Putamen (tissue), 1 donor: ENCODE measurements at regions not wholly inside any gene's neighbourhood (a gene's known extent, or its start where the extent isn't known, plus 50 kb on each side); places are given as distances from the start of the nearest gene placed in this dataset.
"Not testable (repeated sequence)": the region's sequence is repeated elsewhere in the genome, so short reads cannot be mapped to it uniquely, and the experiment has no call there.

Source experiments
- DNase-seq: peaks from one replicate; pipeline ENCODE4 v3.0.0-alpha.2; 2016; ENCODE audit warnings: low spot score

DNA sequence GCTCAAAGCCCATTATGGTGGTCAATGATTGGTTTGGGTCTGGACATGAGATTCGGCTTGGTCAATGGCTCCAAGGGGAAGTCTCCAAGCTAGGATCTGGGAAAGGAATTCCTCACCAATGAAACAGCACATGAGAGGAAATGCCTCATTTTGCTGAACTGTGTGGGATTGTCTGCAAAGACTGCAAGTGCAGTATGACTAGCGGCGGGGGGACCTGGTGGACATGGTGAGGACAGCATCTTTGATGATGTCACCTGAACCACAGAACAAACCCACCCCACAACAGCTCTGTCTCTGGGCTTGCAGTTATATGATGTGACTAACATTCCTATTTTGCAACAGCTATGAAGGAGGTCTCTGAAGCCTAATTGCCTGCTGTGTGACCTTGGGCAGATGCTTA, 50.6 kb upstream of the NKD1 start:
- DNase-seq, result no peak

DNA sequence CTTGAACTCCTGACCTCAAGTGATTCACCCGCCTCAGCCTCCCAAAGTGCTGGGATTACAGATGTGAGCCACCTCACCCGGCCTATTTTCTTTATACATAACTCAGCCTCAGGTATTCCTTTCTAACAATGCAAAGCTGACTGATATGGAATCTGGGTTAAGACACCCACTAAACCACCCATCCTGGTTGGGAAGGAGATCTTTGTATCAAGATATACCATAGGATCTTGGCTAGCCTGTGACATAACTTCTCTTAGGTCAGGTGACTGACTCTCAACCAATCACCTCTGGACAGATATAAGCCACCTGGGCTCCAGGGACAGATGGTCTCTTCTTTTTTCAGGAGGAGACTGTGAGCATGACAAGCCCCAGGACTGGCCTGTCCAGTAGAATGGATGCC, 51.2 kb upstream of the NKD1 start:
- DNase-seq, result no peak

DNA sequence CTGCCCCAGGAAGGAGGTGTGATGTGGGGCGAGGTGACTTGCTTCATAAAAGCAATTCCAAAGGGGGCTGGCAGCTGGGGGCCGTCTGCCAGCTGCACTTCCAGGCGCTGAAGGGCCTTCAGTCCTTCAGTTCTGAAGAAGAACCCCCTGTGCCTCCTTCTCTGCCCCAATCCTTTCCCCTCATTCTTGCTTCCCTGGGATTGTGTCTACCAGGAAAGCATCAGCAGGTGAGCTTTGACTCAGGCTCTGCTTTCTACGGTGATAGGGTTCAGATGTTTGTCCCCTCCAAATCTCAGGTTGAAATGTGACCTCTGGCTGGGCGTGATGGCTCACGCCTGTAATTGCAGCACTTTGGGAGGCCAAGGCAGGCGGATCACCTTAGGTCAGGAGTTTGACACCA, 52.5 kb upstream of the NKD1 start:
- no peak for DNase-seq

DNA sequence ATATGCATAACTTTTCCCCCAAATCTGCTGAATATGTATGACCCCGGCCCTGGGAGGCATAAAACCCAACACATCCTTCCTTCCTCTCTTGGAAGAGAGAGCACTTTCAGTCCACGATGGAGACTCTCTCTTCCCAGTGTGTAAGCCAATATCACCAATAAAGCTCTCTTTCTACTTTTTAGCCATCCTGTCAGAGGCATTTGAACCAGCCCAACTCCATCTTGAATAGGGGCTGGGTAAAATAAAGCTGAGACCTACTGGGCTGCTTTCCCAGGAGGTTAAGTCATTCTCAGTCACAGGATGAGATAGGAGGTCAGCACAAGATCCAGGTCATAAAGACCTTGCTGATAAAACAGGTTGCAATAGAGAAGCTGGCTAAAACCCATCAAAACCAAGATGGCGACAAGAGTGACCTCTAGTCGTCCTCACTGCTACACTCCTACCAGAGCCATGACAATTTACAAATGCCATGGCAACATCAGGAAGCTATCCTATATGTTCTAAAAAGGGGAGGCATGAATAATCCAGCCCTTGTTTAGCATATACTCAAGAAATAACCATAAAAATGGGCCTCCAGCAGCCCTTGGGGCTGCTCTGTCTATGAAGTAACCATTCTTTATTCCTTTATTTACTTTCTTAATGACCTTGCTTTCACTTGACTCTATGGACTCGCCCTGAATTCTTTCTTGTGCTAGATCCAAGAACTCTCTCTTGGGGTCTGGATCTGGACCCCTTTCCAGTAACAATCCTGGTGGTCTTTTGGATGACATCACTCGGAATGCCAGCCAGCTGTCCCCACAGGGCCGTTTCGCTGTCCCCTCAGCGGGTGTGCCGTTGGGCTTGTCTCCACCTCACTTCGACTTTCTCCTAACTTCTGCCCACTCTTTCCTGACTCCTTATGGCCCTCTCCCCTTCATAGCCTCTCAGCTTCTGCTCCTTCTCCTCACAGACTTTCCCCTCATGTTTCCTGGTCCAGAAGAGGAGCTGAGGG, 53.4 kb upstream of the NKD1 start:
- DNase-seq, result no peak

DNA sequence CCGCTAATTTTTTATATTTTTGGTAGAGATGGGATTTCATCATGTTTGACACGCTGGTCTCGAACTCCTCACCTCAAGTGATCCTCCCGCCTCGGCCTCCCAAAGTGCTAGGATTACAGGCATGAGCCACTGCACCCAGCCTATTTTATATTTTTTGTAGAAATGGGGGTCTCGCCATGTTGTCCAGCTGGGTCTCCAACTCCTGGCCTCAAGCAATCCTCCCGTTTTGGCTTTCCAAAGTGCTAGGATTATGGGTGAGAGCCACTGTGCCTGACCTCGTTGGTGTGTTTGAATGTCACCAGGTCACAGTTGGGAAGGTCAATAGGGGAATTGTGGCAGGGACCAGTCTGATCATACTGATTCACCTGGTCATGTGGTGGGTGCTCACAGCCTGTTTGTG, 56.7 kb upstream of the NKD1 start:
- no peak for DNase-seq

DNA sequence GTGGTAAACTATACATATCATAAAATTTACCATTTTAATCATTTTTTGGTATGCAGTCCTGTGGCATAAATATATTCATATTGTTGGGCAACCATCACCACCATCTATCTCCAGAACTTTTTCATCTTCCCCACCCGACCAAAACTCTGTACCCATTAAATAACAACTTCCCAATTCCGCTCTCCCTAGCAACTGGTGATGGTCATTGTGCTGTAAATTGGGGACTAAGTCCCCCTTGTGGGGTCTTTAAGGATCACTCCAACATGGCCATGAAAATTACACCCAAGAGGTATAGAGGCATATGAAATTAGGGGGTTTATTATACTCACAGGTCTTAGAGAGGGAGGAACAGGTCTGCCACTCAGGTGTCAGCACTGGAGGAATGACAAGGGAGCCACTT, 57.4 kb upstream of the NKD1 start:
- no peak for DNase-seq

DNA sequence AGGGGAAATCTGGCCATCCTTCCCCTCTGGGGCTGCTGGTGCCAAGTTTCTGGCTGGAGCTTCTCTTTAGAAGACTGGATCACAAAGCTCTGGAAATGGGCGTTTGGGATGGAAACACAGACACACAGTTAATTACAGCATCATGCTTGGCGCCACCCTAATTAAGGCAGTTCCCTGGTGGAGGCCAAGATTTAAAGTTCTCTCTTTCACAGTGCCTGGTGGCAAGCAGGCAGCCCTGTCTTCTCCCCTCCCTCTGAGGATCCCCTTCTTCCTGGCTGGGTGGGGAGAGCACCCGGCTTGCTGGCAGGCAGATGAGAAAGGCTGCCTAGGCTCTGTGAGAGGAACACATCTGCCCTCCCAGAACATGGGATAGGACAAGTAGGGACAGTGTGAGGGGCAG, 59.0 kb upstream of the NKD1 start:
- DNase-seq, result no peak

DNA sequence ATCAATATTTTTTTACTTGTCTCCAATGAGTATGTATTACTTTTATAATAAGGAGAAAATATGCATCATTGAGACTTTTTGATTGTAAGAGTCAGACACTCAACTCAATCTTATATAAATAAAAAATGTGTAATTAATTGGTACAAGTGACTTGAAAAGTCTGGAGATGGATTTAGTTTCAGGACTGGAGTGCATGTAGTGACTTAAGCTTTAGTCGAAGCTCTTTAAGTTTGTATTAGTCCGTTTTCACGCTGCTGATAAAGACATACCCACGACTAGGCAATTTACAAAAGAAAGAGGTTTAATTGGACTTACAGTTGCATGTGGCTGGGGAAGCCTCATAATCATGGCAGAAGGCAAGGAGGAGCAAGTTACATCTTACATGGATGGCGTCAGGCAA, 60.7 kb upstream of the NKD1 start:
- DNase-seq, result no peak

DNA sequence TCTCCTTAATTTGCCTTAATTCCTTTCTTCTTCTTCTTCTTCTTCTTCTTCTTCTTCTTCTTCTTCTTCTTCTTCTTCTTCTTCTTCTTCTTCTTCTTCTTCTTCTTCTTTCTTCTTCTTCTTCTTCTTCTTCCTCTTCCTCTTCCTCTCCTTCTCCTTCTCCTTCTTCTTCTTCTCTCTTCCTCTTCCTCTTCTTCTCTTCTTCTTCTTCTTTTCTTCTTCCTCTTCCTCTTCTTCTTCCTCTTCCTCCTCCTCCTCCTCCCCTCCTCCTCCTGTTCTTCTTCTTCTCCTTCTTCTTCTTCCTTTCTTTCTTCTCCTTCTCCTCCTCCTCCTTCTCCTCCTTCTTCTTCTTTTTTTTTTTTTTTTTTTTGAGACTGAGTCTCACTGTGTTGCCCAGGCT, 62.0 kb upstream of the NKD1 start:
- not testable (repeated sequence) for DNase-seq

DNA sequence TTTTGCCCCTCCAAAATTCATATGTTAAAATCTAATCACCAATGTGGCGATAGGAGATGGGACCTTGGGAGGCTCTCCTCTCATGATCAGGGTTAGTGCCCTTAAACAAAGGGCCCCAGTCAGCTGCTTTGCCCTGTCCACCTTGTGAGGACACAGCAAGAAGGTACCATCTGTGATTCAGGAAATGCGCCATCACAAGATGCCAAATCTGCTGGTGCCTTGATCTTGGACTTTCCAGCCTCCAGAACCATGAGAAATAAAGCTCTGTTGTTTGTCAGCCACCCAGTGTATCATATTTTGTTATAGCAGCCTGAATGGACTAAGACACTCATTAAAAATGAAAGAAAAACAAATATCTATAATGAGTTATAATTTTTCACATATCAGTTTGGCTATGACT, 63.0 kb upstream of the NKD1 start:
- DNase-seq, result no peak

DNA sequence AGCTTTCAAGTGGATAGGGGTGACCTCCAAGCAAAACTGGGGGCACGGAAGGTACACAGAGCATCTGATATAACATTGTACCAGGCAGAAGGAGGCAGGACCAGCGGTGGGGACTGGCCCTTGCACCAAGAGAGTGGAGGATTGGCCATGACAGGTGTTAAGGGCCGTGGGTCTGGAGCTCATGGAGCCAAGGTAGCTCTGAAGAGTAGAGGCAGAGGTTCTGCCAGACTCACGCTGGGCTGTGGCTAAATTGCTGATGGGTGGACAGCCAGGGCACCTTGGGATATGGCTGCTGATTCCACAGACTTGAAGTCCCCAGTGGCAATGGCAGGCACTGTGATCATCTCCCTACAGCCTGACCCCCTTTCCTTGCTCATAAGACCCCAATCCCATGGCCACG, 65.9 kb upstream of the NKD1 start:
- no peak for DNase-seq

DNA sequence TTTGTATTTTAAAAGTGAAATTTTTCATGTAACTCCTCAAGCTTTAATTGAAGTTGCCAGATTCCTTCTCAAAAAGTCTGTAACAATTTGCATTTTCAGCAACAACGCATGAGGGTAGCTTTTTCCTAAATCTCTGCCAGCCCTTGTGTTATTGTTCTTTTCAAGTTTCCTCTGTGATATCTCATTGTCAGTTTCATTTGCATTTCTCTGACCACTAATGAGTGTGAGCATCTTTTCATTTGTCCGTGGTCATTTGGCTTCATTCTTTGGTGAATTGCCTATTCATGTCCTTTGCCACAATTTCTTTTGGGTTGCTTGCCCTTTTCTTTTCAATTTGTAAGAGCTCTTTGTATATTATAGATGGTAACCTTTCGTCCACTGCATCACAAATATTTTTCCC, 68.0 kb upstream of the NKD1 start:
- DNase-seq, result peak; percentile 85

DNA sequence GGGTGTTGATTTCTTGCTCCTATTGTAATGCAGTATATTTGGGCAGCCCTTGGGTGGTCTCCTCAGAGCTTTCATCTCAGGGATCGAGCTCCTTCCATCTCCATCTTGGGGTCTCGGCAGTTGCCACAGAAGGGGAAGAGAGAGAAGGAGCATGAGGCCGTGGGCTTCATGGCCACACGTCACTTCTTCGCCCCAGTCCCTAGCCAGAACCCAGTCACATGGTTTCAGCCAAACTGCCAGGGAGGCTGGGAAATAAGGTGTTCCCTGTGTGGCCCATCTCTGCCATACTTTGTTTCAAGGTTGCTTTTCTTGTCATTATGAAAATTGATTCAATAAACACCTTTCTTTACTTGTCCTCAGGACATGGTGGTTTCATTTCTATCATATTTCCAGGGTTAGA, 68.4 kb upstream of the NKD1 start:
- no peak for DNase-seq

DNA sequence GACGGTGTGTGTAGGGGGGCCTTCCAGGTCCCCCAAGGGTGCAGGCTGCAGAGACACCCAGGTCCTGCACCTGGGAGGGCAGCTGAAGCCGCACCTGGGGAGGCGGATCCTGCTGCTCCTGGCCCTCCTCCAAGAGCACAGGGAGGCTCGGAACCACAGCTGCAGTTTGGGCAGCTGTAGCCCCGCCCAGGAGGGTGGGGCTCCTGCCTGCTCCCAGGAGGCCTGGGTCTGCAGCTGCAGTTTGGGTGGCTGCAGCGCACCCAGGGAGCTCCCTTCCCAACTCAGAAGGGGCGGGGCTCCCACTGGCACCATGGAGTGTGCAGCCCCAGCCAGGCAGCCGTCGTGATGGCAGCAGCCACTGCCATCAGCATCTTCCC, 69.4 kb upstream of the NKD1 start:
- no peak for DNase-seq

DNA sequence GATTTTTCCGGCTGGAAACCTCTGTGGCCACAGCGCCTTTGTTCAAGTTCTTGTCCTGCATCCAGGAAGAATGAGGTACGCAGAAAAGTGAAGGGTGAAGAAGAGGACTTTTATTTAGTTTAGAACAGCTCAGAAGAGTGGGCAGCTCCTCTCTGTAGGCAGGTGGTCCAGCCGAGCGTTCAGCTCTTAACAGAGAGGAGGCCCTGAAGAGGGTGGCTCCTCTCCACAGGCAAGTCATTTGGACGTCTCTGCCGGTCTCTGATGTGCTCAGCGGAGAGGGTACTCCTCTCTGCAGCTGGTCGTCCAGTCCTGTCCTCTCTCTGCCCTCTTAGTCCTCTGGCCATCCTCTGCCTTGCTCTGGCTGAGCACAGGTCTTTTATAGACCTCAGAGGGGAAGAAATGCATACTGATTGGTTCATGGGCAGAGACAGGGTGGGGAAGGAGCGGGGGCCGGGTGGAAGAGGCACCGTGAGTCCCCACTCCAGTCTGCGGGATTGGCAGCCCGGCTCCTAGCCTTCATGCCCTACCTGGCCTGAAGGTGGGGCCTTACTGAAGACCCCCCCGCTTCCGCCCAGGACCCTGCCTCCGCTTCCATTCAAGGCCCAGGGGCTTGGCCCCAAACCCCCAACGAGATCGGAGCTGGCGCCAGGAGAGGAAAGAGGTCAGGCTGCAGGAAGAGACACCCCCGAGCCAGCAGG, 70.0 kb upstream of the NKD1 start:
- no peak for DNase-seq

DNA sequence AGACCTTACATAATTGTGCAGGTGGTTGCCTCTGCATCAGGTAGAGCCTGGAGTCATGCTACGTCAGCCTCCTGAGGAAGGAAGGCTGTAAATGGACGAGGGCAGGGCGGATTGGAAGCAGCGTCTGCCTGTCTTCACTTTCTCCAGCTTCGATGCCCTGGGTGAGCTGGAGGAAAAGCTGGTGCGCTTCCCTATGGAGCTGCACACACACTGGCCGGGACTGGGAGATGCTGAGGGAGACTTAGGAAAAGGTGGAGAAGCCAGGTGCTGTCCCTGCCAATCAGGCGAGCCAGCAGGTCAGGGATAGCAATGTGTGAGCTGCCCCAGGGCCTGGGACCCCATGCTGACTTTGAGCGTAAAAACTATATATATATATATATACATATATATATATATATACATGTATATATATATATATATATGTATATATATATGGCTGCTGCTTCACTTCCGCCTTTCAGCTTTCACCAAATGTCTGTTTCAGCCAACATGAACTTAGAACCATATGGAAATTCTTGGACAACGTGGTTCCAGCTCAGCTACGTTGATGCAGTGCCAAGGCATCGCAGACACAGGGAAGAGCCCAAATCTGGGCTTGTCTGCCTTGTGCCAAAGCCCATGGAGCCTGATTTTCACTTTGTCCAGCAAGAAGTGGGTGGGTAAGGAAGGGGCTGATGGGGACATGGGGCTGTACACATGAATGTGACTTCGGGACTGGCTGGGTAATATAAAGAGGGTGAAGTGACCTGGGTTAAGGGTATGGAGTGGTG, 71.5 kb upstream of the NKD1 start:
- no peak for DNase-seq

DNA sequence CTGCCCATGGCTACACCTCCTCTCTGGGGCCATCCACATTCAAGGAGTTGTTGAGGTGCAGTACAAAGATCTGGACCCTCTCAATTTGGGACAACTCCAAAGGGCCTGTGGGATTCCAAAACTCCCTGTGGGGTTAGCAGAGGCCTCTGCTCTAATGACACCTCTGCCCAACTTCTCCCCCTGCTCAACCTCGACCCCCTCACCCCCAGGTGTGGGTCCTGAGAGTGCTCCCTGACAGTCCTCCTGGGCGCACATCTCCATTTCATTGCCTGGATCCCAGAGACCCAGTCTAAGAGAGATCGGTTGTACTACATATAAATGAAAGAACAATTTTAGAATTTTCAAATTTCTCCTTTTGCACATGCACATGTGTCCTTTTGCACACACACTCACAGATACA, 73.0 kb upstream of the NKD1 start:
- no peak for DNase-seq

DNA sequence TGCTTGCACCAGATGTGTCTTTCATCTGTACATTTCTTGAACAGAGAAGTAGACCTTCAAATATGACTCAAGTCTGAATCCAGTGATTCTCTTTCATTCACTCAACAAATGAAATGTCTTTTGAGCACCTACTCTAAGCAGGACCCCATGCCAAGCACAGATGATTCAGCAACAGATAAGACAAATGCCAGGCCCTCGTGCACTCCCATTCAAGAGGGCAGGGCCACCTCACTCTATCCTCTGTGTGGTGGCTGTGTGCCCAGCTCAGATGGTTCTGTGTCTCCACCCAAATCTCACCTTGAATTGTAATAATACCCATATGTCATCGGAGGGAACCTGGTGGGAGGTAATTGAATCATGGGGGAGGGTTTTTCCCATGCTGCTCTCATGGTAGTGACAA, 74.1 kb upstream of the NKD1 start:
- DNase-seq, result no peak

DNA sequence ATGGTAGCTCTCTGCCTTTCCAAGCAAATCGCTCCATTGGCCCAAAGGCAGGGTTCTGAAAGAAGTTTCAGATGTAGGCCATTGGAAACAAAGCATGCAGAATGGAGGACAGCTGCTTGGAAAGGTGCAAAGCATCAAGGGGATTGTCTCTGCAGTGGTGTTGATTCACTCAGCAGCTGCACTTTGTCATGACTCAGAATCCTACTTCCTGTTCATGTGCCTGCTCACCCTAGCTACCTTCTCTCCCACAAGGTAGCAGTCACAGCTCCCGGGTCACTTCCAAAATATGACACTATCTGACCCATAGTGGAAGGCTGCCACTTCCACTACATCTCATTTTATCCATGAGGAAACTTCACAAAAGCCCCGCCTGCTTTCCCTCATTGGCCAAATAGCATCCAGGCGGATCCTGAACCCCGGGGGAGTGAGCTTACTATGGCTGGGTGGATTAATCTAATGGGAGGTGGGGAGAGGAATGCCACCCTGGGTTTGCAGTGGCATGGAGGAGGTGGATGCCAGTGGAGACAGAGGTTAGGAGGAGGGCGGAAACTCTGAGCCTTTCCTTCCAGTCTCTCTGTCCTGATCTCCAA, 74.7 kb upstream of the NKD1 start:
- DNase-seq, result no peak

DNA sequence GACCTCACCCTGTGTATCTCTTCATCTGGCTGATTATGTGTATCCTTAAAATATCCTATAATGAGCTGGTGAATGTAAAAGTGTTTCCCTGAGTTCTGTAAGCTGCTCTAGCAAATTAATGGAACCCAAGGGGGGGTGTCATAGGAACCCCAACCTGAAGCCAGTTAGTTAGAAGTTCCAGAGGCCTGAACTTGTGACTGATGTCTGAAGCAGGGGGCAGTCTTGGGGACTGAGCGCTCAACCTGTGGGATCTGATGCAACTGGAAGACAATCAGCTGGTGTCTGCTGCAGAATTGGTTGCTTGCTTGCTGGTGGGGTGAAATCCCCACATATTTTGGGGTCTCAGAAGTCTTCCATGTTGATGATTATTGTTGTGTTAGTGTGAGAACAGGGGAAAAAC, 75.7 kb upstream of the NKD1 start:
- no peak for DNase-seq

DNA sequence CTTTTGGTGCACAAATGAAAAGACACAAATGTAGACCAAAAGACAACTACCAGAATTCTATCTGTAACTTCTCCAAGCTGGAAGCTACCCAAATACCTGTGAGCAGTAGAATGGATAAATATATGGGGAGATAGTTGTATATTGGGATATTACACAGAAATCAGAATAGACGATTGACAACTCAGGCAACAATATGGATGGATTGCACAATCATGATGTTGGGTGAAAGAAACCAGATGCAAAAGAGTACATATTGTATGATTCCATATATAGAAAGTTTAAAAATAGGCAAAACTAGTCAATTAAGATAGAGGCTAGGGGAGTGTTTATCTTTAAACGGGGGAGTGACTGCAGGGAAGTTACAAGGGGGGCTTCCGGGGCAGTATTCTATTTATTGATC, 77.5 kb upstream of the NKD1 start:
- no peak for DNase-seq

DNA sequence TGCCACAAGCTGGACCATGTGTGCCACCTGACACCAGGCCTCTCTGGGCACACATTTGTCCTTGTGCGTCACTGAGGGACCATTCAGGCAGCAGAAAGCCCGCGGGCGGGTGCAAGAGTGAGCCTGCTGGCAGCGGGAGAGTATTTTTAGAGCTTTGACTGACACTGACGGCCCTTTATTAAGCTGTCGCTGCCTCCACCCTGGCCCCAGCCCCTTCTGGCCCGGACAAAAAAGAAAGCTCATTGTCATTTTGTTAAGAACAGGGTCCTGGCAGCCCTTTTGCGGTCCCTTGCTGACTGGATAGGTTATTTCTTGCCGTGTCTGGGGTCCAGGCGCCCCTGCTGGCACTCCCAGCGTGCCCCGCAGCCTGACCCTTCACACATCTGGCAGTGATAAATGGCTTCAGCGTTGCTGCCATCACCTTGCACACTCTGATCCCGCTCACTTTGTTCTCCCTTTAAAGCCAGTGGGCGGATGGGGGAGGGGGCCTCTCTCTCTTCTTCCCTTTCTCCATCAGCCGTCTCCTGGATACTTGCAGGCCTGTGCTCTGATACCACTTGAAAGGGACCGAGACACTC, 78.4 kb upstream of the NKD1 start:
- DNase-seq, result peak; percentile 24
